ENCODE measurements at regions not wholly inside any gene's neighbourhood (a gene's known extent, or its start where the extent isn't known, plus 50 kb on each side); places are given as distances from the start of the nearest gene placed in this dataset.

DNA sequence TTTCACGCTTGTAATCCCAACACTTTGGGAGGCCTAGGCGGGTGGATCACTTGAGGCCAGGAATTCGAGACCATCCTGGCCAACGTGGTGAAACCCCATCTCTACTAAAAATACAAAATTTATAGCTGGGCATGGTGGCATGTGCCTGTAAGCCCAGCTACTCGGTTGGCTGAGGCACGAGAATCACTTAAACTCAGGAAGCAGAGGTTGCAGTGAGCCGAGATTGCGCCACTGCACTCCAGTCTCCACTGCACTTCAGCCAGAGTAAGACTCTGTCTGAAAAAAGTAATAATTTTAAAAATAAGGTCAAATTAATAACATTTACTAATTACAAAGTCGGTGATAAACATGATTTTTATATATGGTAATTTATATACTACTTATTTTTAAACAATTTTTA is 155.9 kb downstream of the AXIN2 start:
- Histone ChIP-seq H3K4me3 (ENCODE audit: low read length) (no peak overlapping the region), H3K9me2 (replicated peaks; ENCODE audit: insufficient read depth, low read length) (no peaks in the 10 kb centered on the region), H3K27me3 (replicated peaks; ENCODE audit: insufficient read depth, low read length) (no peaks in the 10 kb centered on the region), H3K27ac (ENCODE audit: low read length) (no peak overlapping the region), H3K9me3 (replicated peaks; ENCODE audit: insufficient read depth, low read length) (no peaks in the 10 kb centered on the region), H3K4me2 (ENCODE audit: low read depth, low read length) (no peak overlapping the region), H3K79me2 (ENCODE audit: low read length) (no peaks in the 10 kb centered on the region), H3F3A (ENCODE audit: insufficient read depth, low read length) (no peaks in the 10 kb centered on the region), H3K36me3 (replicated peaks; ENCODE audit: insufficient read depth, low read length) (no peaks in the 10 kb centered on the region), H3K9ac (ENCODE audit: low read length) (no peak overlapping the region), H4K20me1 (ENCODE audit: insufficient read depth, low read length) (no peaks in the 10 kb centered on the region), H2AFZ (ENCODE audit: low read length) (no peak overlapping the region), H3K4me1 (ENCODE audit: low read length) (no peaks in the 10 kb centered on the region)
- DNase-seq = no peak
- TF ChIP-seq, protein P1, sequence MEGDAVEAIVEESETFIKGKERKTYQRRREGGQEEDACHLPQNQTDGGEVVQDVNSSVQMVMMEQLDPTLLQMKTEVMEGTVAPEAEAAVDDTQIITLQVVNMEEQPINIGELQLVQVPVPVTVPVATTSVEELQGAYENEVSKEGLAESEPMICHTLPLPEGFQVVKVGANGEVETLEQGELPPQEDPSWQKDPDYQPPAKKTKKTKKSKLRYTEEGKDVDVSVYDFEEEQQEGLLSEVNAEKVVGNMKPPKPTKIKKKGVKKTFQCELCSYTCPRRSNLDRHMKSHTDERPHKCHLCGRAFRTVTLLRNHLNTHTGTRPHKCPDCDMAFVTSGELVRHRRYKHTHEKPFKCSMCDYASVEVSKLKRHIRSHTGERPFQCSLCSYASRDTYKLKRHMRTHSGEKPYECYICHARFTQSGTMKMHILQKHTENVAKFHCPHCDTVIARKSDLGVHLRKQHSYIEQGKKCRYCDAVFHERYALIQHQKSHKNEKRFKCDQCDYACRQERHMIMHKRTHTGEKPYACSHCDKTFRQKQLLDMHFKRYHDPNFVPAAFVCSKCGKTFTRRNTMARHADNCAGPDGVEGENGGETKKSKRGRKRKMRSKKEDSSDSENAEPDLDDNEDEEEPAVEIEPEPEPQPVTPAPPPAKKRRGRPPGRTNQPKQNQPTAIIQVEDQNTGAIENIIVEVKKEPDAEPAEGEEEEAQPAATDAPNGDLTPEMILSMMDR (IDR thresholded peaks at IDR 0.05; ENCODE audit: low read length) = no peak
- no peak for TF ChIP-seq EZH2phosphoT487 (IDR thresholded peaks at IDR 0.05; ENCODE audit: low read length)
- no peak for TF ChIP-seq EZH2 (optimal IDR thresholded peaks at IDR 0.05; ENCODE audit: low read depth, low read length)

DNA sequence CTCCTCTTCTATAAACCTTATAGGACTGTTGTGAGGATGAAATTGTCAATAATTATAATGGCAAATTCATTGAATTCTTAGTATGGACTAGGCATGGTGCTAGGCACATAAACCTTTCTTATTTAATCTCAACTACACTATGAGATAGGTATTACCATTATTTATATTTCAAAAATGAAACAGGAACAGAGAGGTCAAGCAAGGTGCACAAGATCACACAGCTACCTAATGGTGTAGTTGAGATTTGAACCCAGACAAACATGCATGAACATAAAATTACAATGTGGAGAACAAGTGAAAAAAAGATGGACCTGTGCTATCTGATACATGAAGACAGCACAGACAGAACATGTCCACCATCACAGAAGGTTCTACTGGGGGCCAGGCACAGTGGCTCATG is 156.7 kb downstream of the AXIN2 start:
- no peaks in the 10 kb centered on the region for H3K9me2 ChIP-seq (replicated peaks; ENCODE audit: insufficient read depth, low read length)
- H3K36me3 ChIP-seq (replicated peaks; ENCODE audit: insufficient read depth, low read length) = no peaks in the 10 kb centered on the region
- H3F3A ChIP-seq (ENCODE audit: insufficient read depth, low read length) = no peaks in the 10 kb centered on the region
- H3K9me3 ChIP-seq (replicated peaks; ENCODE audit: insufficient read depth, low read length) = no peaks in the 10 kb centered on the region
- no peak for DNase-seq
- H3K4me2 ChIP-seq (ENCODE audit: low read depth, low read length) = no peak overlapping the region
- no peak overlapping the region for H3K27ac ChIP-seq (ENCODE audit: low read length)
- H3K27me3 ChIP-seq (replicated peaks; ENCODE audit: insufficient read depth, low read length) = no peaks in the 10 kb centered on the region
- H2AFZ ChIP-seq (ENCODE audit: low read length) = no peak overlapping the region
- no peak overlapping the region for H3K9ac ChIP-seq (ENCODE audit: low read length)
- no peaks in the 10 kb centered on the region for H3K79me2 ChIP-seq (ENCODE audit: low read length)
- TF ChIP-seq, protein P1 (IDR thresholded peaks at IDR 0.05; ENCODE audit: low read length) = no peak
- no peak for TF ChIP-seq EZH2phosphoT487 (IDR thresholded peaks at IDR 0.05; ENCODE audit: low read length)
- no peak for TF ChIP-seq EZH2 (optimal IDR thresholded peaks at IDR 0.05; ENCODE audit: low read depth, low read length)
- no peaks in the 10 kb centered on the region for H4K20me1 ChIP-seq (ENCODE audit: insufficient read depth, low read length)
- H3K4me1 ChIP-seq (ENCODE audit: low read length) = no peaks in the 10 kb centered on the region
- H3K4me3 ChIP-seq (ENCODE audit: low read length) = no peak overlapping the region

- no peak overlapping the region for H2AFZ ChIP-seq (ENCODE audit: low read length)
- no peaks in the 10 kb centered on the region for H3K9me2 ChIP-seq (replicated peaks; ENCODE audit: insufficient read depth, low read length)
- H3F3A ChIP-seq (ENCODE audit: insufficient read depth, low read length) = no peaks in the 10 kb centered on the region
- no peak for TF ChIP-seq EZH2phosphoT487 (IDR thresholded peaks at IDR 0.05; ENCODE audit: low read length)
- TF ChIP-seq, protein P1 (IDR thresholded peaks at IDR 0.05; ENCODE audit: low read length) = no peak
- no peak overlapping the region for H3K4me2 ChIP-seq (ENCODE audit: low read depth, low read length)
- no peaks in the 10 kb centered on the region for H3K27me3 ChIP-seq (replicated peaks; ENCODE audit: insufficient read depth, low read length)
- no peaks in the 10 kb centered on the region for H3K4me1 ChIP-seq (ENCODE audit: low read length)
- no peaks in the 10 kb centered on the region for H4K20me1 ChIP-seq (ENCODE audit: insufficient read depth, low read length)
- no peak overlapping the region for H3K4me3 ChIP-seq (ENCODE audit: low read length)
- H3K9me3 ChIP-seq (replicated peaks; ENCODE audit: insufficient read depth, low read length) = no peaks in the 10 kb centered on the region
- H3K27ac ChIP-seq (ENCODE audit: low read length) = no peak overlapping the region
- H3K9ac ChIP-seq (ENCODE audit: low read length) = no peak overlapping the region
- H3K36me3 ChIP-seq (replicated peaks; ENCODE audit: insufficient read depth, low read length) = no peaks in the 10 kb centered on the region
- no peak for DNase-seq
- H3K79me2 ChIP-seq (ENCODE audit: low read length) = no peaks in the 10 kb centered on the region
Observed at GRCh38 chr17:65403626-65404025, 157.8 kb downstream of the AXIN2 start.
